IMR-90 (cell line): ENCODE measurements at regions not wholly inside any gene's neighbourhood (a gene's known extent, or its start where the extent isn't known, plus 50 kb on each side); places are given as distances from the start of the nearest gene placed in this dataset.

Source experiments
- ATAC-seq: fragments of 200-7000 bp; cut with Tn5 transposase; 2 replicates; pipeline ENCODE4 v1.9.1; 2020; ENCODE audit warnings: low read depth, mild to moderate bottlenecking, moderate library complexity
- BruUV-seq: library from RNA; stranded (reverse); fragments of 400-500 nt; replicated peaks from 2 replicates; lab custom pipeline; 2021; lab: Mats Ljungman, UMichigan
- CTCF ChIA-PET: fragments of 300-600 bp; formaldehyde crosslinking; extraction: SDS; loops from one replicate; lab custom pipeline; 2021; ENCODE audit warnings: antibody characterized with exemption; lab: Yijun Ruan, JAX
- POLR2A ChIA-PET: fragments of 300-600 bp; sonication (Branson Sonifier 250); formaldehyde crosslinking; loops from one replicate; lab custom pipeline; 2022; ENCODE audit warnings: antibody characterized with exemption; ENCODE audit not compliant: unreplicated experiment; lab: Charles Lee
- DNase-seq: peaks from one replicate; pipeline ENCODE4 v3.0.0; 2013
- H2AFZ ChIP-seq: replicated peaks from 2 replicates; pipeline ENCODE3; 2013; ENCODE audit warnings: low read length, mild to moderate bottlenecking; ENCODE audit not compliant: poor library complexity
- H2AK5ac ChIP-seq: 2 replicates; pipeline ENCODE4 v1.6.1; 2013; ENCODE audit warnings: low read depth, low read length, inconsistent platforms
- H2AK9ac ChIP-seq: replicated peaks from 2 replicates; pipeline ENCODE3; 2013; ENCODE audit warnings: mild to moderate bottlenecking, low read depth, low read length, moderate library complexity; ENCODE audit not compliant: poor library complexity
- H2BK120ac ChIP-seq: 2 replicates; pipeline ENCODE4 v1.6.1; 2013; ENCODE audit warnings: low read depth, low read length, inconsistent platforms
- H2BK15ac ChIP-seq: 3 replicates; pipeline ENCODE4 v1.6.1; 2013; ENCODE audit warnings: low read depth, low read length, inconsistent platforms
- H2BK20ac ChIP-seq: 2 replicates; pipeline ENCODE4 v1.6.1; 2013; ENCODE audit warnings: low read depth, mild to moderate bottlenecking, inconsistent platforms, low read length, moderate library complexity
- H2BK5ac ChIP-seq: 2 replicates; pipeline ENCODE4 v1.6.1; 2013; ENCODE audit warnings: mild to moderate bottlenecking, low read depth, low read length, inconsistent platforms; ENCODE audit not compliant: poor library complexity, severe bottlenecking
- H3K14ac ChIP-seq: replicated peaks from 2 replicates; pipeline ENCODE4 v1.6.1; 2013; ENCODE audit warnings: low read depth, low read length, inconsistent platforms
- H3K18ac ChIP-seq: 2 replicates; pipeline ENCODE4 v1.6.1; 2013; ENCODE audit warnings: low read depth, low read length, control low read depth
- H3K23ac ChIP-seq: 2 replicates; pipeline ENCODE4 v1.6.1; 2013; ENCODE audit warnings: low read depth, low read length, inconsistent platforms
- H3K27ac ChIP-seq: 2 replicates; pipeline ENCODE4 v1.5.1; 2013; ENCODE audit warnings: mild to moderate bottlenecking, control low read depth, low read length; ENCODE audit not compliant: insufficient read depth
- H3K27me3 ChIP-seq: 2 replicates; pipeline ENCODE4 v1.6.1; 2013; ENCODE audit warnings: low read length; ENCODE audit not compliant: control insufficient read depth, insufficient read depth
- H3K36me3 ChIP-seq: 2 replicates; pipeline ENCODE4 v1.6.1; 2013; ENCODE audit warnings: low read length, mixed read lengths; ENCODE audit not compliant: control insufficient read depth, insufficient read depth
- H3K4ac ChIP-seq: 2 replicates; pipeline ENCODE4 v1.6.1; 2013; ENCODE audit warnings: low read depth, low read length, inconsistent platforms
- H3K4me1 ChIP-seq: 2 replicates; pipeline ENCODE4 v1.6.1; 2013; ENCODE audit warnings: low read length, mixed read lengths; ENCODE audit not compliant: control insufficient read depth, insufficient read depth
- H3K4me2 ChIP-seq: 2 replicates; pipeline ENCODE4 v1.6.1; 2013; ENCODE audit warnings: low read depth, mild to moderate bottlenecking, control low read depth, low read length, moderate library complexity
- H3K4me3 ChIP-seq: 2 replicates; pipeline ENCODE4 v1.5.1; 2013; ENCODE audit warnings: low read depth, mild to moderate bottlenecking, control low read depth, low read length, moderate library complexity; ENCODE audit not compliant: insufficient read depth
- H3K56ac ChIP-seq: 2 replicates; pipeline ENCODE4 v1.6.1; 2013; ENCODE audit warnings: low read length, inconsistent platforms; ENCODE audit not compliant: insufficient read depth; ENCODE audit errors: extremely low read depth
- H3K79me1 ChIP-seq, 2 experiments: 2 replicates each; pipeline ENCODE4 v1.6.1; 2013; ENCODE audit warnings: low read length in 2 of 2, inconsistent platforms in 1 of 2, low read depth in 1 of 2
- H3K9ac ChIP-seq: 2 replicates; pipeline ENCODE4 v1.6.1; 2013; ENCODE audit warnings: low read depth, low read length, control low read depth
- H3K9me1 ChIP-seq: 2 replicates; pipeline ENCODE4 v1.6.1; 2013; ENCODE audit warnings: low read length, inconsistent platforms; ENCODE audit not compliant: insufficient read depth
- H3K9me3 ChIP-seq: 2 replicates; pipeline ENCODE4 v1.6.1; 2013; ENCODE audit warnings: low read length; ENCODE audit not compliant: control insufficient read depth, insufficient read depth
- H4K20me1 ChIP-seq: 2 replicates; pipeline ENCODE4 v1.6.1; 2013; ENCODE audit warnings: low read length, inconsistent platforms; ENCODE audit not compliant: insufficient read depth
- H4K5ac ChIP-seq: 2 replicates; pipeline ENCODE4 v1.6.1; 2013; ENCODE audit warnings: mild to moderate bottlenecking, low read depth, low read length, control low read depth
- H4K8ac ChIP-seq, 2 experiments: 2 replicates each; pipeline ENCODE4 v1.6.1; 2013; ENCODE audit warnings: low read depth in 2 of 2, low read length in 2 of 2, control low read depth in 1 of 2, inconsistent platforms in 1 of 2
- H4K91ac ChIP-seq: 2 replicates; pipeline ENCODE4 v1.6.1; 2013; ENCODE audit warnings: low read depth, low read length, inconsistent platforms; ENCODE audit not compliant: insufficient read depth
- BHLHE40 ChIP-seq: fragments of 150-350 bp; IDR thresholded peaks from 2 replicates; pipeline ENCODE4 v1.6.1; 2016; ENCODE audit warnings: mild to moderate bottlenecking, low read depth, low read length
- CEBPB ChIP-seq: IDR thresholded peaks from 2 replicates; pipeline ENCODE4 v1.6.1; 2012; ENCODE audit warnings: low read depth, low read length, improper control_type of control experiment
- CHD1 ChIP-seq: IDR thresholded peaks from 2 replicates; pipeline ENCODE4 v1.6.1; 2012; ENCODE audit warnings: low read depth, low read length, improper control_type of control experiment
- ELK1 ChIP-seq: fragments of 150-350 bp; IDR thresholded peaks from 2 replicates; pipeline ENCODE4 v1.6.1; 2016; ENCODE audit warnings: low read depth, mild to moderate bottlenecking, low read length, moderate library complexity, borderline replicate concordance
- MAFK ChIP-seq: IDR thresholded peaks from 2 replicates; pipeline ENCODE4 v1.6.1; 2012; ENCODE audit warnings: low read depth, low read length, improper control_type of control experiment
- MAZ ChIP-seq: IDR thresholded peaks from 2 replicates; pipeline ENCODE4 v1.6.1; 2012; ENCODE audit warnings: low read depth, mild to moderate bottlenecking, low read length, improper control_type of control experiment, moderate library complexity, borderline replicate concordance
- MXI1 ChIP-seq: IDR thresholded peaks from 2 replicates; pipeline ENCODE4 v1.6.1; 2012; ENCODE audit warnings: low read depth, mild to moderate bottlenecking, low read length, moderate library complexity, borderline replicate concordance
- RCOR1 ChIP-seq: IDR thresholded peaks from 2 replicates; pipeline ENCODE4 v1.6.1; 2012; ENCODE audit warnings: mild to moderate bottlenecking, low read length, improper control_type of control experiment; ENCODE audit not compliant: insufficient replicate concordance
- RFX5 ChIP-seq: IDR thresholded peaks from 2 replicates; pipeline ENCODE4 v1.8.0; 2012; ENCODE audit warnings: low read depth, mild to moderate bottlenecking, low read length, moderate library complexity
- SMC3 ChIP-seq: fragments of 150-350 bp; IDR thresholded peaks from 2 replicates; pipeline ENCODE4 v1.6.1; 2016; ENCODE audit warnings: low read depth, mild to moderate bottlenecking, antibody characterized with exemption, low read length, moderate library complexity
- WGBS, 2 experiments: methylation state at CpG; one replicate each; pipeline versions ENCODE4 v1.1.5 to v1.1.7; 2013; ENCODE audit warnings: missing lambda C conversion rate in 2 of 2; ENCODE audit not compliant: insufficient read length in 1 of 2; ENCODE audit errors: extremely low coverage in 2 of 2; 5-methylcytosine and 5-hydroxymethylcytosine counted together
- dilution Hi-C: fragments of 300-500 bp; cut with HindIII; formaldehyde crosslinking; loops from one replicate; pipeline ENCODE4 v1.14.3; 2018; ENCODE audit warnings: low sequenced_read_pairs; ENCODE audit not compliant: unreplicated experiment
- in situ Hi-C: fragments of 300-500 bp; cut with MboI; formaldehyde crosslinking; loops from 3 replicates; pipeline ENCODE4 v1.14.3; 2019; ENCODE audit warnings: low sequenced_read_pairs, inconsistent platforms, mixed read lengths
- intact Hi-C: fragments of 100-400 bp; cut with micrococcal nuclease; formaldehyde crosslinking; loops from 2 replicates; pipeline ENCODE4 v1.10.0; 2022
- TF ChIP-seq, protein P1 (sequence below): conservative IDR thresholded peaks from 2 replicates; pipeline ENCODE4 v1.5.1; 2012; ENCODE audit warnings: mild to moderate bottlenecking, low read depth, low read length, improper control_type of control experiment

- Histone ChIP-seq H4K20me1 (no peaks in the 10 kb centered on the region), H4K91ac (no peak overlapping the region), H3K27ac (no peak overlapping the region), H3K4me3 (no peak overlapping the region), H3K79me1 (no peaks in the 10 kb centered on the region), H2AFZ (no peak overlapping the region), H3K4me2 (no peak overlapping the region), H3K18ac (no peak overlapping the region), H2AK9ac (no peak overlapping the region), H3K4ac (no peak overlapping the region), H4K5ac (no peak overlapping the region), H3K23ac (no peak overlapping the region), H4K8ac (no peak overlapping the region), H3K56ac (no peak overlapping the region), H3K9me3 (no peaks in the 10 kb centered on the region), H2BK5ac (no peak overlapping the region), H3K9me1 (no peaks in the 10 kb centered on the region), H3K4me1 (peaks cover 2% of the 10 kb centered on the region; the same call in 1 of the 2 replicates), H3K36me3 (no peaks in the 10 kb centered on the region), H2BK15ac (no peak overlapping the region), H2BK20ac (no peak overlapping the region), H3K14ac (no peak overlapping the region), H2BK120ac (no peak overlapping the region), H3K9ac (no peak overlapping the region), H2AK5ac (no peak overlapping the region), H3K27me3 (no peaks in the 10 kb centered on the region)
- in situ Hi-C loops (no loop called here), dilution Hi-C loops (no loop called here), intact Hi-C loops (no loop called here)
- DNase-seq (peak; percentile 28), ATAC-seq (peak; percentile 60)
- CTCF ChIA-PET, result no interaction called here
- no peak for TF ChIP-seq MXI1
- TF ChIP-seq BHLHE40, result no peak
- no peak for TF ChIP-seq RFX5
- no peak for TF ChIP-seq MAFK
- no peak for TF ChIP-seq CEBPB
- no peak for TF ChIP-seq SMC3
- TF ChIP-seq RCOR1, result no peak
- TF ChIP-seq, protein P1, sequence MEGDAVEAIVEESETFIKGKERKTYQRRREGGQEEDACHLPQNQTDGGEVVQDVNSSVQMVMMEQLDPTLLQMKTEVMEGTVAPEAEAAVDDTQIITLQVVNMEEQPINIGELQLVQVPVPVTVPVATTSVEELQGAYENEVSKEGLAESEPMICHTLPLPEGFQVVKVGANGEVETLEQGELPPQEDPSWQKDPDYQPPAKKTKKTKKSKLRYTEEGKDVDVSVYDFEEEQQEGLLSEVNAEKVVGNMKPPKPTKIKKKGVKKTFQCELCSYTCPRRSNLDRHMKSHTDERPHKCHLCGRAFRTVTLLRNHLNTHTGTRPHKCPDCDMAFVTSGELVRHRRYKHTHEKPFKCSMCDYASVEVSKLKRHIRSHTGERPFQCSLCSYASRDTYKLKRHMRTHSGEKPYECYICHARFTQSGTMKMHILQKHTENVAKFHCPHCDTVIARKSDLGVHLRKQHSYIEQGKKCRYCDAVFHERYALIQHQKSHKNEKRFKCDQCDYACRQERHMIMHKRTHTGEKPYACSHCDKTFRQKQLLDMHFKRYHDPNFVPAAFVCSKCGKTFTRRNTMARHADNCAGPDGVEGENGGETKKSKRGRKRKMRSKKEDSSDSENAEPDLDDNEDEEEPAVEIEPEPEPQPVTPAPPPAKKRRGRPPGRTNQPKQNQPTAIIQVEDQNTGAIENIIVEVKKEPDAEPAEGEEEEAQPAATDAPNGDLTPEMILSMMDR, result no peak
- TF ChIP-seq MAZ, result no peak
- no peak for TF ChIP-seq ELK1
- no peak for TF ChIP-seq CHD1
- WGBS, 2 experiments, result no CpG with 5 or more reads among the region's 5 CpGs
- POLR2A ChIA-PET, result no interaction called here
- BruUV-seq, result no TSS peak
These were observed 221.2 kb downstream of the TUSC7 start for GRCh38 chr3:116930786-116931185.
